HepG2 (cell line): ENCODE measurements at regions not wholly inside any gene's neighbourhood (a gene's known extent, or its start where the extent isn't known, plus 50 kb on each side); places are given as distances from the start of the nearest gene placed in this dataset.
A peak's percentile ranks its signal among the peaks of the same experiment; 100 is the strongest.

Source experiments
- EP300 ChIP-seq, 3 experiments: sonication (generic) in 1 of 3; formaldehyde crosslinking in 1 of 3; IDR thresholded peaks; 2 replicates each; pipeline versions ENCODE4 v1.5.1 to v1.6.1; 2011 to 2020; ENCODE audit warnings: low read depth in 2 of 3, low read length in 2 of 3, borderline replicate concordance in 1 of 3, improper control_type of control experiment in 1 of 3, mild to moderate bottlenecking in 1 of 3, missing genetic modification reagents in 1 of 3, moderate library complexity in 1 of 3
- JUNB ChIP-seq: sonication (generic); formaldehyde crosslinking; IDR thresholded peaks from 2 replicates; pipeline ENCODE4 v1.8.0; 2022; ENCODE audit warnings: missing genetic modification reagents, mild to moderate bottlenecking, borderline replicate concordance
- KMT2B ChIP-seq: IDR thresholded peaks from 2 replicates; pipeline ENCODE4 v1.6.1; 2016; ENCODE audit warnings: missing genetic modification reagents, missing compliant biosample characterization
- PAWR ChIP-seq: sonication (generic); formaldehyde crosslinking; IDR thresholded peaks from 2 replicates; pipeline ENCODE4 v1.4.0; 2020; ENCODE audit warnings: missing genetic modification reagents, mild to moderate bottlenecking, borderline replicate concordance
- PCBP2 ChIP-seq: fragments of 200-400 bp; formaldehyde crosslinking; optimal IDR thresholded peaks from 2 replicates; pipeline ENCODE3; 2018; ENCODE audit warnings: low read length, low read depth; ENCODE audit not compliant: poor library complexity, severe bottlenecking
- PITX1 ChIP-seq: sonication (generic); formaldehyde crosslinking; IDR thresholded peaks from 2 replicates; pipeline ENCODE4 v1.5.1; 2020; ENCODE audit warnings: mild to moderate bottlenecking, missing genetic modification reagents
- PRMT3 ChIP-seq: sonication (generic); formaldehyde crosslinking; IDR thresholded peaks from 2 replicates; pipeline ENCODE4 v1.8.1; 2022; ENCODE audit warnings: low read depth, mild to moderate bottlenecking, moderate library complexity, missing genetic modification reagents, borderline replicate concordance
- SUZ12 ChIP-seq: fragments of 150-350 bp; IDR thresholded peaks from 2 replicates; pipeline ENCODE4 v1.6.1; 2014; ENCODE audit warnings: low read depth, low read length
- ZNF589 ChIP-seq: sonication (generic); formaldehyde crosslinking; conservative IDR thresholded peaks from 2 replicates; pipeline ENCODE4 v1.8.0; 2022; ENCODE audit warnings: mild to moderate bottlenecking, moderate library complexity, missing genetic modification reagents
- ZNF674 ChIP-seq: sonication (generic); formaldehyde crosslinking; IDR thresholded peaks from 2 replicates; pipeline ENCODE4 v1.5.0; 2020; ENCODE audit warnings: low read depth, mild to moderate bottlenecking, missing genetic modification reagents
- ZNF709 ChIP-seq: sonication (generic); formaldehyde crosslinking; IDR thresholded peaks from 2 replicates; pipeline ENCODE4 v1.5.0; 2020; ENCODE audit warnings: mild to moderate bottlenecking, missing genetic modification reagents
- ZSCAN29 ChIP-seq: sonication (generic); formaldehyde crosslinking; conservative IDR thresholded peaks from 2 replicates; pipeline ENCODE4 v1.4.0; 2020; ENCODE audit warnings: mild to moderate bottlenecking, missing genetic modification reagents
- TF ChIP-seq, protein P1 (sequence below): sonication (generic); formaldehyde crosslinking; IDR thresholded peaks from 2 replicates; pipeline ENCODE4 v1.9.0; 2021; ENCODE audit warnings: missing genetic modification reagents, mild to moderate bottlenecking, borderline replicate concordance
- TF ChIP-seq, protein P2 (sequence below): sonication (generic); formaldehyde crosslinking; conservative IDR thresholded peaks from 2 replicates; pipeline ENCODE4 v1.4.0; 2020; ENCODE audit warnings: missing genetic modification reagents
- TF ChIP-seq, protein P3 (sequence below): sonication (generic); formaldehyde crosslinking; IDR thresholded peaks from 2 replicates; pipeline ENCODE4 v1.8.0; 2022; ENCODE audit warnings: low read depth, missing genetic modification reagents
- TF ChIP-seq, protein P4 (sequence below): sonication (generic); formaldehyde crosslinking; IDR thresholded peaks from 2 replicates; pipeline ENCODE4 v1.4.0; 2020; ENCODE audit warnings: low read depth, mild to moderate bottlenecking, missing genetic modification reagents
- TF ChIP-seq, protein P5 (sequence below): sonication (generic); formaldehyde crosslinking; conservative IDR thresholded peaks from 2 replicates; pipeline ENCODE4 v1.8.0; 2022; ENCODE audit warnings: missing genetic modification reagents
- TF ChIP-seq, protein P6 (sequence below): sonication (generic); formaldehyde crosslinking; IDR thresholded peaks from 2 replicates; pipeline ENCODE4 v1.4.0; 2020; ENCODE audit warnings: missing genetic modification reagents; ENCODE audit errors: not compliant biosample characterization
- TF ChIP-seq, protein P7 (sequence below): sonication (generic); formaldehyde crosslinking; IDR thresholded peaks from 2 replicates; pipeline ENCODE4 v1.4.0; 2020; ENCODE audit warnings: mild to moderate bottlenecking, low read depth, missing genetic modification reagents

DNA sequence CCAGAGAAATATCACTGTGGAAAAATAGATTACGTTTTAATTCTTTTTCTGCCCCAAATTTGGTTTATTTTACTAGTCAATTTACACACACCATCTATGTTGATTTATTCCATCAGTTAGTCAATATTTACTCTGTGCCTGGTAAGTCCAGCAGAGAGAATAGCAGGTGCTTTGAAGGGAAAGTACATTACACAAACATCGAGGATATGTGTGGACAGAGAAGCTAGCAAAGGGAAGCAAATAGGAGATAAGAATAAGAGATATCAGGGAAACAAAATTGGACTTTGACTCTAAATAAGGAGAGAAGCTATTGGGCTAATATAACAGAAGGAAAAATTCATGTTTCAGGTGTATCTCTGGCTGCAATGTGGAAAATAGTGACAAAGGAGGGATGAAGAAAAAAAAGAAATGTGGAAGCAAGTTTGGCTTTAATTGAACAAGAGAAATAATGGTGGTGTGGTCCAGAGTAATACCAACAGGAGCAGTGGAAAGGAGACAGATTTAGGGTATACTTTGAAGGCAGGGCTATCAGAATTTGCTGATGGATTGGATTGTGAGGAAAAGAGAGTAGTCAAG lies 587.7 kb upstream of the CDH6 start (continued):
- TF ChIP-seq, protein P1, sequence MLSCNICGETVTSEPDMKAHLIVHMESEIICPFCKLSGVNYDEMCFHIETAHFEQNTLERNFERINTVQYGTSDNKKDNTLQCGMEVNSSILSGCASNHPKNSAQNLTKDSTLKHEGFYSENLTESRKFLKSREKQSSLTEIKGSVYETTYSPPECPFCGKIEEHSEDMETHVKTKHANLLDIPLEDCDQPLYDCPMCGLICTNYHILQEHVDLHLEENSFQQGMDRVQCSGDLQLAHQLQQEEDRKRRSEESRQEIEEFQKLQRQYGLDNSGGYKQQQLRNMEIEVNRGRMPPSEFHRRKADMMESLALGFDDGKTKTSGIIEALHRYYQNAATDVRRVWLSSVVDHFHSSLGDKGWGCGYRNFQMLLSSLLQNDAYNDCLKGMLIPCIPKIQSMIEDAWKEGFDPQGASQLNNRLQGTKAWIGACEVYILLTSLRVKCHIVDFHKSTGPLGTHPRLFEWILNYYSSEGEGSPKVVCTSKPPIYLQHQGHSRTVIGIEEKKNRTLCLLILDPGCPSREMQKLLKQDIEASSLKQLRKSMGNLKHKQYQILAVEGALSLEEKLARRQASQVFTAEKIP (CRISPR knock-in tag), result no peak
- TF ChIP-seq, protein P2, sequence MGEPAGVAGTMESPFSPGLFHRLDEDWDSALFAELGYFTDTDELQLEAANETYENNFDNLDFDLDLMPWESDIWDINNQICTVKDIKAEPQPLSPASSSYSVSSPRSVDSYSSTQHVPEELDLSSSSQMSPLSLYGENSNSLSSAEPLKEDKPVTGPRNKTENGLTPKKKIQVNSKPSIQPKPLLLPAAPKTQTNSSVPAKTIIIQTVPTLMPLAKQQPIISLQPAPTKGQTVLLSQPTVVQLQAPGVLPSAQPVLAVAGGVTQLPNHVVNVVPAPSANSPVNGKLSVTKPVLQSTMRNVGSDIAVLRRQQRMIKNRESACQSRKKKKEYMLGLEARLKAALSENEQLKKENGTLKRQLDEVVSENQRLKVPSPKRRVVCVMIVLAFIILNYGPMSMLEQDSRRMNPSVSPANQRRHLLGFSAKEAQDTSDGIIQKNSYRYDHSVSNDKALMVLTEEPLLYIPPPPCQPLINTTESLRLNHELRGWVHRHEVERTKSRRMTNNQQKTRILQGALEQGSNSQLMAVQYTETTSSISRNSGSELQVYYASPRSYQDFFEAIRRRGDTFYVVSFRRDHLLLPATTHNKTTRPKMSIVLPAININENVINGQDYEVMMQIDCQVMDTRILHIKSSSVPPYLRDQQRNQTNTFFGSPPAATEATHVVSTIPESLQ (CRISPR knock-in tag), result no peak
- TF ChIP-seq ZNF589 (no peak), SUZ12 (no peak), JUNB (peak; percentile 81; the same call in 1 of the 2 replicates), ZNF674 (CRISPR knock-in tag) (no peak), PITX1 (CRISPR knock-in tag) (peak; percentile 83), EP300 (IDR thresholded peaks at IDR 0.05; ENCODE audit: low read depth in 2 of 2, low read length in 2 of 2) (peak; percentile 79 to 99), EP300 (CRISPR knock-in tag; IDR thresholded peaks at IDR 0.05; ENCODE audit: borderline replicate concordance) (peak; percentile 96), KMT2B (CRISPR knock-in tag) (peak; percentile 31; the same call in 1 of the 2 replicates), PRMT3 (CRISPR knock-in tag) (no peak), ZSCAN29 (CRISPR knock-in tag) (no peak), PCBP2 (no peak), PAWR (CRISPR knock-in tag) (no peak), ZNF709 (CRISPR knock-in tag) (no peak)
- TF ChIP-seq, protein P3, sequence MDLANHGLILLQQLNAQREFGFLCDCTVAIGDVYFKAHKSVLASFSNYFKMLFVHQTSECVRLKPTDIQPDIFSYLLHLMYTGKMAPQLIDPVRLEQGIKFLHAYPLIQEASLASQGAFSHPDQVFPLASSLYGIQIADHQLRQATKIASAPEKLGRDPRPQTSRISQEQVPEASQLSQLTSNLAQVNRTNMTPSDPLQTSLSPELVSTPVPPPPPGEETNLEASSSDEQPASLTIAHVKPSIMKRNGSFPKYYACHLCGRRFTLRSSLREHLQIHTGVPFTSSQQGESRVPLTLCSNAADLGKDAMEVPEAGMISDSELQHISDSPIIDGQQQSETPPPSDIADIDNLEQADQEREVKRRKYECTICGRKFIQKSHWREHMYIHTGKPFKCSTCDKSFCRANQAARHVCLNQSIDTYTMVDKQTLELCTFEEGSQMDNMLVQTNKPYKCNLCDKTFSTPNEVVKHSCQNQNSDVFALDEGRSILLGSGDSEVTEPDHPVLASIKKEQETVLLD (CRISPR knock-in tag), result no peak
- TF ChIP-seq, protein P4, sequence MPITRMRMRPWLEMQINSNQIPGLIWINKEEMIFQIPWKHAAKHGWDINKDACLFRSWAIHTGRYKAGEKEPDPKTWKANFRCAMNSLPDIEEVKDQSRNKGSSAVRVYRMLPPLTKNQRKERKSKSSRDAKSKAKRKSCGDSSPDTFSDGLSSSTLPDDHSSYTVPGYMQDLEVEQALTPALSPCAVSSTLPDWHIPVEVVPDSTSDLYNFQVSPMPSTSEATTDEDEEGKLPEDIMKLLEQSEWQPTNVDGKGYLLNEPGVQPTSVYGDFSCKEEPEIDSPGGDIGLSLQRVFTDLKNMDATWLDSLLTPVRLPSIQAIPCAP (CRISPR knock-in tag), result no peak
- TF ChIP-seq, protein P5, sequence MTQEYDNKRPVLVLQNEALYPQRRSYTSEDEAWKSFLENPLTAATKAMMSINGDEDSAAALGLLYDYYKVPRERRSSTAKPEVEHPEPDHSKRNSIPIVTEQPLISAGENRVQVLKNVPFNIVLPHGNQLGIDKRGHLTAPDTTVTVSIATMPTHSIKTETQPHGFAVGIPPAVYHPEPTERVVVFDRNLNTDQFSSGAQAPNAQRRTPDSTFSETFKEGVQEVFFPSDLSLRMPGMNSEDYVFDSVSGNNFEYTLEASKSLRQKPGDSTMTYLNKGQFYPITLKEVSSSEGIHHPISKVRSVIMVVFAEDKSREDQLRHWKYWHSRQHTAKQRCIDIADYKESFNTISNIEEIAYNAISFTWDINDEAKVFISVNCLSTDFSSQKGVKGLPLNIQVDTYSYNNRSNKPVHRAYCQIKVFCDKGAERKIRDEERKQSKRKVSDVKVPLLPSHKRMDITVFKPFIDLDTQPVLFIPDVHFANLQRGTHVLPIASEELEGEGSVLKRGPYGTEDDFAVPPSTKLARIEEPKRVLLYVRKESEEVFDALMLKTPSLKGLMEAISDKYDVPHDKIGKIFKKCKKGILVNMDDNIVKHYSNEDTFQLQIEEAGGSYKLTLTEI (CRISPR knock-in tag), result no peak
- TF ChIP-seq, protein P6, sequence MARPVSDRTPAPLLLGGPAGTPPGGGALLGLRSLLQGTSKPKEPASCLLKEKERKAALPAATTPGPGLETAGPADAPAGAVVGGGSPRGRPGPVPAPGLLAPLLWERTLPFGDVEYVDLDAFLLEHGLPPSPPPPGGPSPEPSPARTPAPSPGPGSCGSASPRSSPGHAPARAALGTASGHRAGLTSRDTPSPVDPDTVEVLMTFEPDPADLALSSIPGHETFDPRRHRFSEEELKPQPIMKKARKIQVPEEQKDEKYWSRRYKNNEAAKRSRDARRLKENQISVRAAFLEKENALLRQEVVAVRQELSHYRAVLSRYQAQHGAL, result no peak
- TF ChIP-seq, protein P7, sequence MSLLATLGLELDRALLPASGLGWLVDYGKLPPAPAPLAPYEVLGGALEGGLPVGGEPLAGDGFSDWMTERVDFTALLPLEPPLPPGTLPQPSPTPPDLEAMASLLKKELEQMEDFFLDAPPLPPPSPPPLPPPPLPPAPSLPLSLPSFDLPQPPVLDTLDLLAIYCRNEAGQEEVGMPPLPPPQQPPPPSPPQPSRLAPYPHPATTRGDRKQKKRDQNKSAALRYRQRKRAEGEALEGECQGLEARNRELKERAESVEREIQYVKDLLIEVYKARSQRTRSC (CRISPR knock-in tag), result no peak
